Activated T-cell treated with anti-CD3 and anti-CD28 coated beads, Interleukin-2, amount 50 U/mL, for 48 hours (primary cell): ENCODE measurements at regions not wholly inside any gene's neighbourhood (a gene's known extent, or its start where the extent isn't known, plus 50 kb on each side); places are given as distances from the start of the nearest gene placed in this dataset.

Experiments
- DNase-seq, 2 experiments: peaks; one replicate each; pipeline ENCODE4 v3.0.0-alpha.2; 2020

- no peak for DNase-seq
These were observed 264.6 kb upstream of the MAN1A1 start for GRCh38 chr6:119614138-119614537.

GRCh38 chr6:119612911-119613381 lies 263.4 kb upstream of the MAN1A1 start:
- DNase-seq, result no peak

GRCh38 chr6:119612176-119612891 lies 262.8 kb upstream of the MAN1A1 start:
- DNase-seq, result no peak

DNA sequence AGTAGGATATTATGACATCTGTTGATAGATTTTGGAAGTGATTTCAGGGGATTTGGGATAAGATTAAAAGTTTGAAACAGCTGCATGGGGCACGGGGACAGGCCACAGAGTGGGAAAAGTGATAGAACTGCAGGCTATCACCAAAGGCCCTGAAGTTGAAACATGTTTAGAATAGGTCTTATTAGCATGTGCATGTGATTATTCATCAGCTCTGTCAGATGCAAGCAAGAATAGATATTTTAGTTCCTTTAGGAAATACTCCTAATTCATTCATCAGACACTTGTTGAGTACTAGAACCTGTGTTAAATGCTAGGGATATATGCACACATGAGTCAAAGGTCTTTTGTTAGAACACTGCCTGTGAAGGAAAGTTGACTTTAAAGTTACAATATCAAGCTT lies 261.2 kb upstream of the MAN1A1 start:
- no peak for DNase-seq

GRCh38 chr6:119610265-119610664 lies 260.7 kb upstream of the MAN1A1 start:
- no peak for DNase-seq

DNA sequence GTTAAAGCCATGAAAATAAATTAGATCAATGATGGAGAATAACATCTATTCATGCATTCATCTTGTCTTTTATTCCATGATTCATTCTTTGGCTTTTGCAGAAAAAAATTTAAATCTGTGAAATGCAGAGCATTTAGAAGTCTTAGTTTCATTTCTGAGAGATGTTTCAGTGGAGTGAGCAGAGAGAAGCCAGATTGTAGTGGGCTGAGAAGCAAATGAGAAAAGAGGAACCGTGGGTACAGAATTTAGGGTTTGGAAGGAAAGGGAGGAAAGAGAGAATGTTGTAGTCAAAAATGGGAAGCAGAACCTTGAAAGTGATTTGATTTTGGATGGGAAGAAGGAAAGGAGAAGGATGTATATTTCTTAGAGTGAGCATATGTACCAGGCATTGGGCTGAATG lies 260.3 kb upstream of the MAN1A1 start:
- DNase-seq, result no peak

DNA sequence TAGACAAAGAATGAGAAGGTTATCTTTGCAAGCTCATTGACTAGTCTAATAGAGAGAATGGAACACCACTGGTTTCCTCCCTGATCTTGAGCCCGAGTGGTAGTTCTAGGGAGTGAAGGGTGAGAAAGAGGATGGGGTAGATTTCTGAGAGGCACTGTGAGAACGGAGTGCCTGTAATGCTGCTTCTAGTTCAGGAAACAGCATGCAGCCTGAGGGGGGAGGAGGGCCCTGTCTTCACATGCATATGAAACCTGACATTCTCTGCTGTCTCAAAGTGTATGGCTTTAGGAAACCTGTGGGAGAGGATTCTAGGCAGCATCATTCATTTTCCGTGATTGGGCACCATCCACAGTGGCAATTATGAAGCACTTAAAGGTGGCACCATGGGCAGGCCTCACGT lies 259.4 kb upstream of the MAN1A1 start:
- no peak for DNase-seq

GRCh38 chr6:119604124-119604523 lies 254.6 kb upstream of the MAN1A1 start:
- no peak for DNase-seq

DNA sequence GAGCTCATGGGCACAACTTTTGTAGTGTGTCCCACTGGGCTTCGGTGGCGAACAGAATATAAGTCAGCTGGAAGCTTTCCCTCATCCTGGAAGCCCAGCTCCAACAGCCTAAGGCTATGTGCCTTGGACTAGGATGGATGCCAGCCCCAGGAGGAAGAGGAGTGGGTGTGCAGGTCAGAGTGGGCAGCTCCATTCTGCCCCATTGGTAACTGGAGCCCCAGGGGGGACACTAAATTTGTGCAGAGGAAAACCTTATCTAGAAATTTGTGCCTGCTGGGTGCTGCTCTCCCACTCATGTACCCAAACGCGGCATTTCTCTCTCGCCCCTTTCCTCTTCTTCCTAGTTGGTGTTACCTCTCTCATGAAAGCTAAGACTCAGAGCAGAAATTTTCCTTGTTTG lies 253.9 kb upstream of the MAN1A1 start:
- DNase-seq, result no peak

- DNase-seq, result no peak
These were observed 252.9 kb upstream of the MAN1A1 start for GRCh38 chr6:119602215-119603178.

- DNase-seq, result no peak
These were observed 249.3 kb upstream of the MAN1A1 start for GRCh38 chr6:119598883-119599282.

GRCh38 chr6:119594907-119595306 lies 245.3 kb upstream of the MAN1A1 start:
- DNase-seq, result no peak

DNA sequence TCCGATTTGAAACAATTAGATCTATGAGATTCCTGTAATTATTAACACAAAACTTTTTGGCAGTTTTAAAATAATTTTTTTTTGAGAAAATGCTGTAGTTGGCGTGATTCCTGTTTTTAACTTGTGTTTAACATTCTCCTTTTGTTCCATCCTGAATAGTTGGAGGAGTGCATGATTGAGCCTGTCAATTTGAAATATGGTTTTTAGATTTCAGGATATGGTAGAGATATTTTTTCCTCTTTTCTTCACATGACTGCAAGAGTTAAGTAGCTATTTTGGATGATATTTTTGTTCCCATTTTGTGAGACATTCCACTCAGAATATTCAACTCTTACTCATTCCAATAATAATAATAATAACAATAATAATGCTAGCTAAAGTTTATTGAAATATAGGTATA lies 241.7 kb upstream of the MAN1A1 start:
- no peak for DNase-seq

DNA sequence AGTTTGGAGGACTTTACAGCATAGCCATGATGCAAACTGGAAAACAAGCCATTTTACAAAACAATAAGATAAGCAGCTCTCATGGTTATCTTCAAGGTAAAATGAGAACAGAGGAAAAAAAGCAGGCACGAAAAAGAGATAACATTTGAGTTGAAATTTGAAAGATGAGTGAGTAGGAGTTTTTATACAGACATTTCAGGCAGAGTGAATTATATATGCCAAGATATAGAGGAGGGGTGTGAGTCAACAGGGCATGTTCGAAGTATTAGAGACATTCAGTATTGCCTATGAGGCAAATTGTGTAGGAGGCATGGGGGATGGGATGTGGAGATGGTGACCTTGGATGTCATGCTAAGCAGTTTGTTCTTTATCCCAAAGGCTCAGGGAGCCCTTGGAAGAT lies 240.5 kb upstream of the MAN1A1 start:
- DNase-seq, result no peak

DNA sequence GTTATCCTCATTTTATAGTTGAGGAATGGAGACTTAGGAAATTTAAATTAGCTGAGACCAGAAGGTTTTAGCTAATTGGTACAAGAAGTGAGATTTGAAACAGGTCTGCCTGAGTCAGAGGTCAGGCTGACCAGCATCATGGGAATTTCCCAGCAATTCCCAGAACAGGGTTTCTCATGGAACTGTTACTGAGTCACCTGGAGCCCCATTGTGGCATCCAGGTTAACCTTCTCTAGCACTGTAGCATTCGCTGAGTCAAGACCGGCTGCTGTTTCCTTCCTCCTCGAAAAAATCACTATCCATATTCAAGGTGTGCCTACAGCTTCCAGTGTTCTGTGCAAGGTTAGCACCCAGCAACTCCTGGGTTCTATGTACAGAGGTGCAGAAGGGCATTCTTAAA lies 238.0 kb upstream of the MAN1A1 start:
- no peak for DNase-seq

GRCh38 chr6:119586250-119586882 lies 236.8 kb upstream of the MAN1A1 start:
- no peak for DNase-seq

- no peak for DNase-seq
These were observed 234.5 kb upstream of the MAN1A1 start for GRCh38 chr6:119584088-119584487.

DNA sequence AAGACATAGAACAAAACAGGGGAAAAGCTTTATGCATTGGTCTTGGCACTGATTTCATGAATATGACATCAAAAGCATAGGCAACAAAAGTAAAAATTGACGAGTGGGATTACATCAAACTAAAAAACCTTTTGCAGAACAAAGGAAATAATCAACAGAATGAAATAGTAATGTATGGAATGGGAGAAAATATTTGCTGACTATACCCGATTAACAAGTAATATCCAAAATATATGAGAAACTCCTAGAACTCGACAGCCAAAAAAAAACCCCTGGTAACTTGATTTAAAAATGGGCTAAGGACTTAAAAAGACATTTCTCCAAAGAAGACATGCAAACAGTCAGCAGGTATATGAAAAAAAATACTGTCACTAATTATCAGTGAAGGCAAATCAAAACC lies 231.7 kb upstream of the MAN1A1 start:
- DNase-seq, result no peak

DNA sequence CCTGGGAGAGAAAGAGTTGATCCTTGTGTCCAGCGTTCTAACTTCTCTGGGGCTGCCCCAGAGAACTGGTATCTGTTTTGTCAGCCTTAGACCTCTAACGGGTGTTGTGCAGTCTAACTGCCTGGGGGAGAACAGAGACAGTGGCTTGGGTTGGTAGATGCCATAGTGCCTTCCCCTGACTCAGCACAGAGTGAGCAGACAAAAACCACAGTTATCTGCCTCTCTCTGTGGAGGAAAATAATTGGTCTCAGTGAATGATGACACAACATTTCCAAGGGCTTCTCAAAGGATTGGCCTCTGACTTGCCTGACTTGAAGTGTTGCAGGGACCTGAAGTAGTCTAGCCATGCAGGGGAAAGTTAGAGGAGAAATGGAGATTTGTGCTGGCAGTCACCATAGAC lies 226.2 kb upstream of the MAN1A1 start:
- DNase-seq, result no peak

GRCh38 chr6:119568580-119568979 lies 219.0 kb upstream of the MAN1A1 start:
- no peak for DNase-seq

DNA sequence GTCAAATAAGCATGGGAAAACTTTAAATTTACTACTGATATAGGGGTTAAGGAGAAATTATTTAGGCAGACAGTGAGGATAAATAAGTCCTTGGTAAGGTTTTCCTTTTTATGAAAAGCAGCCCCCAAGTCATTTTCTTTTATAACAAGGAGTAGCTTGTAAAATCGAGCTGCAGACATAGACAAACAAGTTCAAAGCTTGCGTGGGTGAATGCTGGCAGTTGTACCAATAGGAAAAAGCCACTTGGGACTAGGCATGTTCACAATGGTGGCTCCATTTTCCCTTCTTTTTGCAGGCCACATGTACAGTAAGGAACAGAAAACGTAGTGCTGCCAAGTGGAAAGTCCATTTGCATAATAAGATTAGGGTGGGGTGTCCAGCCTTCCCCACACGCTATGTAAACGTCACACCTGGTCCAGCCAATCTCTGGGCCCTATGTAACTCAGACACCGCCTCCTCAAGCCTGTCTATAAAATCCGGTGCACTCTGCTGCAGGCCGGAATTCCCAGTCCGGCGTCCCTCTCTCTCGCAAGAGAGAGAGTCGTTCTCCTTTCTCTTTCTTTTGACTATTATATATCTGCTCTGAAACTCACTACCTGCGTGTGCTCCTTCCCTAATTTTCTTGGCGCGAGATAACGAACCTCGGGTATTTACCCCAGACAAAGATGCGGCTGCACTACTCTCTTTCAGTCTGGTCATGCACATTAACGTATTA lies 217.1 kb upstream of the MAN1A1 start:
- DNase-seq, result no peak

DNA sequence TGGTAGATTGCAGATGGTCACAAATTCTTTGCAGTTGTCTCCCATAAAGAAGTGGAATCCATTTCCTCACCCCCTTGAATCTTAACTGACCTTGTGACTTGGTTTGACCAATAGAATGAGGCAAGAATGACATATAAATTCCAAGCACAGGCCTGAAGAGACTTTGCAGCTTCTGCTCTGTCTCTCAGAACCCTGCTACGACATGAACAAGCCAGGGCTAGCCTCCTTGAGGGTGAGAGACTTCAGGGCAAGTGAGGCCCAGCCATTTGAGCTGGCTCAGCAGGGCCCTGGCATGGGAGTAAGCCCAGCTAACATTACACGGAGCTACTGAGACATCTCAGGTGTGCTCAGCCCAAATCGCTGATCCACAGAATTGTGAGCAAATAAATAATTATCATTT lies 216.3 kb upstream of the MAN1A1 start:
- DNase-seq, result no peak

DNA sequence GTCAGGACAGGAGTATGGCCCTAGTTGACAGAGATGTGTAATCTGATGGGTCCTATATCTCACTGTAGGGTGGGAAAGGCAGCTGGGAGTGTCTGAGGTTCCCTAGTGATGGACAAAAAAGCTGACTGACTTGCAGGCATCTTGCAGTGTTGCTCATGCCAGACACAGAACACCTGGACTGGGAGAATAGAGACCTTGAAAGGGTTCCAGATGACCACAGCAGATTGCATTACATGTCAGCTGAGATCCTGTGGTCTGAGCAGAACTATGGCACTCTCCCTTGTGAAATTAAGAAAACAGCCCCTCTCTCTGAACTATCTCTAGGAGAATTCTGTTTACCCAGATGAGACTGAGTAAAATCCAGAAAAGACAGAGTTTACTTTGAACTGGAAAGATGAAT lies 212.6 kb upstream of the MAN1A1 start:
- no peak for DNase-seq
